UCSD-AML1 (cell line): ENCODE measurements at regions not wholly inside any gene's neighbourhood (a gene's known extent, or its start where the extent isn't known, plus 50 kb on each side); places are given as distances from the start of the nearest gene placed in this dataset.
"Not testable (repeated sequence)": the region's sequence is repeated elsewhere in the genome, so short reads cannot be mapped to it uniquely, and the experiment has no call there.

Experiments used
- DNase-seq: peaks from one replicate; lab custom pipeline; 2025; ENCODE audit not compliant: unreplicated experiment; lab: John Stamatoyannopoulos, UW

- no peak for DNase-seq
These were observed 1074.7 kb downstream of the SORCS1 start for GRCh38 chr10:106089855-106090254.

GRCh38 chr10:106086391-106086790 is 1078.1 kb downstream of the SORCS1 start:
- no peak for DNase-seq

DNA sequence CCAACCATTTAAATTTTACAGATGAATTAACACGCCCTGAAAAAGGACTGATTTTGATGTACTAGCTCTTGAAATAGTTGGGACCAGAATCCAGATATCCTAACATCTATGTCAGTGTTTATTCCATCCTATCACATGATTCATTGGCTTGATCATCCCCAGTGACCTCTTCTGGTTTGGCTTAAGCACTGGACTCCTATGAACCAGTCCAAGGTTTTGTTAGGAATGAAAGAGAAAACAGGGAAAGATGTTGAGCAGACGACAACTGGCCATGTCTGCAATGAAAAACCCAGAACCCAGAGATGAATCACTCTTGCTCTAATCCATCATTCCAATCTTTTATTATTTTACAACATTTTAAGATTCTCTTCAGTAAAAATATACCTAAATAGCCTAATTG is 1080.9 kb downstream of the SORCS1 start:
- DNase-seq, result no peak

DNA sequence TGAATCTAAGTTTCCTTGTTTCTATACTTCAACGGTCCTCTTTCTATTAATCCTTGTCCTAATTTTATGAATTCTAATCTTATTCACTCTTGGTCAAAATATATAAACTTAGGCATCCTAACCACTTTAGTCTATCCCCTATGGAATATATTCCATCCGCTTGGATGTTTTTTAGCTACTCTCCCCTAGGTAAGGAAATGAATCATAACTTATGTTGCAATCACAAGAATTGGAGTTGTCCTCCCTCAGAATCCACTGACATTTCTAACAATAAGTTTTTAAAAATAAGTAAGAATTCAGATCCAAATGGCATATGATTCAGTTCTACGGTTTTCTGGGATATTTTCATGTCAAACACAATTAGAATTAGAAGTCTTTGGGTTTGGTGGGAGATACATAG is 1081.6 kb downstream of the SORCS1 start:
- no peak for DNase-seq

DNA sequence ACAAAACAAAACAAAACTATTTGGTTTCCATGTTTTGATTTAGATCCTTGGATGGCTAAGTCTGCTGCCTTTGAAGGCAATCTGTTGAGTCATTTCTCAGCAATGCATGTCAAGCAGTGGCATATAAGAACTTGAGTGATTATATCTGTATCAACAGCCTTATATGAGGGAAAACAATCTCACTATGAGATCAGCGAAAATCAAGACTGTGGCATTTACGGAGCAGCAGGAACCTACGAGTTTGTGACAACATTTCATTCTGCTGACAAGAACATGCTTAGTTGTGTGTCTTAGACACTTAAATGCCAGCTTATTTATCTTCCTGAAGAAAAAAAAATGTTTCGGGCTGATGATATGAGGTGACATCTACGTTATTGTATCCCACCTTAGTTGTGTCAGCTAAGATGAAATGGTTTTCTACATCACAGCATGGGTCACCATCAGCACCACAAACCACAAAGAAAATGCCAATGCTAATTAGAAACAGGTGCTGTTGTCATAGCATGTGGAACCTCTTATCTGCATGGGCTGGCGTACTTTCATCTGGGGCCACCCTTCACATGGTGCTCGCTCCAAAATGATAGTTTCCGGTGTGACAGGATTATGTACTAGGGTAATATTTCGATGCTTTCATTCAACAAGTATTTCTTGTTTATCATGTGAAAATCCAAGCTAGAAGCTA is 1085.5 kb downstream of the SORCS1 start:
- DNase-seq, result no peak

- DNase-seq, result no peak
These were observed 1088.0 kb downstream of the SORCS1 start for GRCh38 chr10:106076496-106076895.

DNA sequence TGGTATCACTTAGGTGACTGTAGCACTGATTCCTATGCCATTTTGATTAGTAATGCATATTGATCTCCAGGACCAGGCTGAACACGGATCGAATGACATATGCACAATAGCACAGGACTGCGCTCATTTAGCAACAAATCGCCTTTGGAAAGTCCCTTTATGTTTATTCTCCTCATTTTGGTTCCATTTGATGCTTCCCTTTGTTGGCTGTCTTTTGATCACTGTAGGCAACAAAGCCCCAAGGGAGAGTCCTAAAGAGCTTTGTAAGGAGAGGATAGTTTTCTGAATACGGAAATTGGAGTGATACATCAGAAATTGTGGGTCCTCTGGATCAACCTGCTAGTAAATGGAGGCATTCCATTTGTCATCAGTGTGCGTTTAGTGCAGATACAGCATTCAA is 1111.4 kb downstream of the SORCS1 start:
- DNase-seq, result no peak

DNA sequence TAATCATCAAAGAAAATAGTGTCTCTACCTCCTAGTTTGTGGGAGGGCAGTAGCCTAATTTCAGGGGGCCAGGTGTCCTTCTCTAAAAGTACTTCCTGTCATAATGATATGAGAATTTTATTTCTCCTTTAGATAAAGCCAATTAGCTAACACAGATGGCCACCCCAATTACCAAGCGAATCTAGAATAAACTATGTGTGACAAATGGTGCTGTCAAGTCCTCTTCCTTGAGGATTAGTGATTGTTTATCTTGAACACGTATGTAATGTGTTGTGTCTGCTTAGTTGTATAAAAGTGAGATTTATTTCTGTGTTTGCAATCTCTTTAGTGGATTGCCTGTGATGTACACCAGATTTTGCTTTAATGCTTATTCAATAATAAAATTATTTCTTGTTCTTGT is 1120.0 kb downstream of the SORCS1 start:
- no peak for DNase-seq

- DNase-seq, result no peak
These were observed 1120.6 kb downstream of the SORCS1 start for GRCh38 chr10:106043863-106044262.

GRCh38 chr10:106038246-106038645 is 1126.3 kb downstream of the SORCS1 start:
- DNase-seq, result no peak

- no peak for DNase-seq
These were observed 1131.4 kb downstream of the SORCS1 start for GRCh38 chr10:106033065-106033464.

- no peak for DNase-seq
These were observed 1132.0 kb downstream of the SORCS1 start for GRCh38 chr10:106032450-106033002.

- DNase-seq, result no peak
These were observed 1137.3 kb downstream of the SORCS1 start for GRCh38 chr10:106027240-106027639.

DNA sequence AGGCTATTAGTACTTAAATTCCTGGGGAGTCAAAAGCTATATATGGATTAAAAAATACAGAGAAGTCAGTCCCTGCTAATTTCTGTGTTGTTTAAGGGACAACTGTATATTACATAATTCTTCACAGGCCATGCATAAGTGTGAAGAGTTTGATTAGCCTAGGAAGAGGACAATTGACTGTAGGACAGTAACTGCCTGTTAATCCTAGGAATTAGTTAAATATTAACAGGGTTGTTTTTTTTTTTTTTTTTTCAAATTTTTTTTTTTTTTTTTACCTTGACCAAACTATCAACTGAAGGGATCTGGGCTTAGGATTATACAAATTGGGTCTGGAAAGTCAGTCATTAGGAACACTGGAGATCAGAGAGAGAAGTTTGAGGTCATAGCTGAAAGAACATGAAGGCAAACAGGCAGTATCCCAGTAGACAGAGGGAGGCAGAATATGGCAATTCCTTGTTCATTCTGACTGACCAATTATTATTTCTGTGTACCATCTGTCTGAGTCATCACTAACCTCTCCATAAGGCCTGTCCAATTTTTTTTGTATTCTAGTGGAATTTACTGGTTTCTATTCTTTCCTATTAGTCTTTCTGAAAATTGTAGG is 1139.2 kb downstream of the SORCS1 start:
- no peak for DNase-seq

DNA sequence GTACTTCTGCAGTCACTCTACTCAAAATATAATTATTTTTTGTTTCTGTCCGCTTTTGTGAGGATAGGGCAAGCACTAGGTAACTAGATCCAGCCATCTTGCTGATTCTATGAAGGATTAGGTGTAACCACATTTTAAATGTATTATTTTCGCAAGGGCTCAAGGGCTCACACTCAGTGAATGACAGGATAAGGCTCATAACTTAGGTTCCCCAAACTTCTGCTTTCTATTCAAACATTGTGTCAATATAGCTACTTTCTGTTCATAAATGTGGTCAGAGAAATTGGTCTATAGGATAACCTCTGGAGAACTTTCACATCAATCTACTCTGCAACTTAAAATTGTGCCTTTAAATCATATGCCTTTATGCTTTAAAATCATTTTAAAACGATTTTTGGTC is 1141.2 kb downstream of the SORCS1 start:
- DNase-seq, result no peak

- DNase-seq, result not testable (repeated sequence)
These were observed 1144.9 kb downstream of the SORCS1 start for GRCh38 chr10:106019559-106019958.

DNA sequence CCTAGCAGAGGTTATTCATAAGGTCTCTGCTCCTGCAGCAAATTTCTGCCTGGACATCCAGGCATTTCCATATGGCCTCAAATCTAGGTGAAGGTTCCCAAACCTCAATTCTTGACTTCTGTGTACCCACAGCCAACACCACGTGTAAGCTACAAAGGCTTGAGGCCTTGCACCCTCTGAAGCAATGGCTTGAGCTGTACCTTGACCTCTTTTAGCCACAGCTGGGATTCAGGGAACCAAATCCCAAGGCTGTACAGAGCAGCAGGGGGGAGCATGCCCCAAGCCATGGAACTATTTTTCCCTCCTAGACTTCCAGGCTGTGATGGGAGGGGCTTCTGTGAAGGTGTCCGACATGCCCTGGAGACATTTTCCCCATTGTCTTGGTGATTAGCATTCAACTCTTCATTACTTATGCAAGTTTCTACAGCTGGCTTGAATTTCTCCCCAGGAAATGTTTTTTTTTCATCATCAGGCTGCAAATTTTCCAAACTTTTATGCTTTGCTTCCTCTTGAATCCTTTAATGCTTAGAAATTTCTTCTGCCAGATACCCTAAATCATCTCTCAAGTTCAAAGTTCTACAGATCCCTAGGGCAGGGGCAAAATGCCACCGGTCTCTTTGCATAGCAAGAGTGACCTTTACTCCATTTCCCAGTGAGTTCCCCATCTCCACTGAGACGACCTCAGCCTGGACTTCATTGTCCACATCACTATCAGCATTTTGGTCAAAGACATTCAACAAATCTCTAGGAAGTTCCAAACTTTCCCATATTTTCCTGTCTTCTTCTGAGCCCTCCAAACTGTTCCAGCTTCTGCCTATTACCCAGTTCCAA is 1148.9 kb downstream of the SORCS1 start:
- DNase-seq, result not testable (repeated sequence)

DNA sequence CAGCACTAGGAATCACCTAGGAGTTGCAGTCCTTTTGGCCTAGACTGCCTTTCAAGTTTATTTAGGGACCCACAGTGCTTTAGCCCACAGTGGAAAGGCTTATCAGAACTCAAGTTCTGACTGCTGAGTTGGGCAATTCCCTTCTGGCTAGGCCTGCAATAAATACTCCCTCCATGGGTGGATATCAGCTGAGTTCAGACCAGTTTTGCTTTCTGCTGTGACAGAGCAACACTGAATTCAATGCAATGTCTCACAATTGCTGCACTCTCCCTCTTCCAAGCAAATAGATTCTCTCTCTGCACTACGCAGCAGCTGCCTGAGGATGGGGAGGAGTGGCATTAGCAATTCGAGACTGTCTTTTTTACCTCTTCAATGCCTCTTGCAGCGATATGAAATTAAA is 1153.3 kb downstream of the SORCS1 start:
- DNase-seq, result no peak

DNA sequence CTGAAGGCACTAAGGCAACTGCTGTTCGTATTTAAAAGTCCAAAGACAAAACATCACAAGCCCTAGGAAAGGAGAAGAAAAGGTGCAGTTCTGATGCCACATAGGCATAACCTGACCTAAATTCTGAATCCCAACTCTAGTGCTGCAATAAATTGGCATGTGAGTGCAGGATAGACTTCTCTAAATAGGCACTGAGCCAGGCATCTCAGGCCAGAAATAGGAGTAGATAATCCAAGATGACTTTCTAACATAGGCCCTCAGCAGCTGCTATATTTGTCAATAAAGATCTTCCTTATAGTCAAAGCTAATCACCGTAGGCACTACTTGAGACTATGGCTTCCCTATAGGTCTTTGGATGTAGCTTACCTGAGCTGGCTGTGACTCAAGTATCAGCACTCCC is 1163.8 kb downstream of the SORCS1 start:
- no peak for DNase-seq

- no peak for DNase-seq
These were observed 1170.9 kb downstream of the SORCS1 start for GRCh38 chr10:105993609-105994008.

DNA sequence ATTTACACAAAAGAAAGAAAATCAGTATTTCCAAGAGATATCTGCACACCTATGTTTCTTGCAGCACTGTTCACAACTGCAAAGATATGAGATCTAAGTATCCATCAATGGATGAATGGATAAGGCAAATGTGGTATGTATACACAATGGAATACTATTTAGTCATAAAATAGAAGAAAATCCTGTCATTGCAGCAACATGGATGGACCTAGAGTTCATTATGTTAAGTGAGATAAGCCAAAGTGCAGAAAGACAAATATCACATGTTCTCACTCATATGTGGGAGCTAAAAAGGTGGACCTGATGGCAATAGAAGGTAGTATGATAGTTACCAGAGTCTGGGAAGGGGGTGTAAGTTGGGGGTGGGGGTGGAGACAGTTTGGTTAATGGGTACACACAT is 1171.6 kb downstream of the SORCS1 start:
- no peak for DNase-seq

DNA sequence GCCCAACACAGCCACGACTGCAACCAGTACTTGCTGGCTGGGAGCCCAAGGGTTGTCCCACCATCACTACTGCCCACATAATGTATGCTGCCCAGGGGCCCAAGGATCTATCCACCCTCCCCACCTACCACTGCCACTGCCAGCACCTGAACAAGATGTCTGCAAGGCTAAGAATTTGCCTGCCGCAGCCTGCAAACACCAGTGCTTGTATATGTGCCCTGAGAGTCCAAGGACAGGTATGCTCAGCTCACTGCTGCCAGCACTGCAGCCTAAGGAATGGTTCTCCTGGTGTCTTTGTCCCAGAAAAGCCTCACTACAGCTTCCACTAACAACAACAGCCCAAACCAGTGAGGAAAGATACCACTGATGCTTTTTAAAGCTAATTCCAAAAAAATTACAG is 1174.0 kb downstream of the SORCS1 start:
- no peak for DNase-seq
